A549 (cell line): ENCODE measurements at regions not wholly inside any gene's neighbourhood (a gene's known extent, or its start where the extent isn't known, plus 50 kb on each side); places are given as distances from the start of the nearest gene placed in this dataset.
A peak's percentile ranks its signal among the peaks of the same experiment; 100 is the strongest.

Experiments used
- ATAC-seq, 2 experiments: fragments of 200-7000 bp in 1 of 2; fragments of >200 bp in 1 of 2; cut with Nextera tagmentation in 1 of 2; cut with Tn5 transposase in 1 of 2; 3 replicates each; pipeline versions ENCODE4 v1.8.0 to v1.9.1; 2018 to 2020; ENCODE audit warnings: mild to moderate bottlenecking in 1 of 2, moderate library complexity in 1 of 2
- CTCF ChIA-PET: fragments of 300-600 bp; sonication (Branson Sonifier 250); formaldehyde crosslinking; extraction: SDS; loops from one replicate; lab custom pipeline; 2021; ENCODE audit warnings: antibody characterized with exemption, inconsistent platforms; lab: Yijun Ruan, JAX
- POLR2A ChIA-PET: fragments of 350-600 bp; formaldehyde crosslinking; extraction: SDS; loops from one replicate; lab custom pipeline; 2021; ENCODE audit warnings: antibody characterized with exemption, inconsistent platforms; lab: Yijun Ruan, JAX
- DNase-seq, 2 experiments: peaks; one replicate each; pipeline versions ENCODE4 v3.0.0 to v3.0.0-alpha.2; 2011 to 2016; ENCODE audit warnings: low read depth in 1 of 2, low spot score in 1 of 2
- FAIRE-seq: peaks from 2 replicates; lab custom pipeline; 2011; peaks lifted over from hg19 to GRCh38; lab: Jason Lieb, UNC
- H3K27ac ChIP-seq, 2 experiments: fragments of >200 bp; sonication (Bioruptor Twin); formaldehyde crosslinking; 3 replicates each; pipeline ENCODE4 v1.5.1; 2016 to 2017
- H3K4me1 ChIP-seq: fragments of >200 bp; sonication (Bioruptor Twin); formaldehyde crosslinking; 3 replicates; pipeline ENCODE4 v1.6.1; 2016
- H3K4me2 ChIP-seq: fragments of >200 bp; sonication (Bioruptor Twin); formaldehyde crosslinking; 3 replicates; pipeline ENCODE4 v1.6.1; 2016
- H3K4me3 ChIP-seq: fragments of >200 bp; sonication (Bioruptor Twin); formaldehyde crosslinking; 3 replicates; pipeline ENCODE4 v1.5.1; 2016
- H3K9me3 ChIP-seq: fragments of >200 bp; sonication (Bioruptor Twin); formaldehyde crosslinking; 3 replicates; pipeline ENCODE4 v1.6.1; 2016
- ATOH8 ChIP-seq: fragments of 250-450 bp; sonication (Bioruptor Pico); IDR thresholded peaks from 2 replicates; pipeline ENCODE4 v1.5.0; 2020; ENCODE audit warnings: low read depth, mild to moderate bottlenecking, moderate library complexity
- CBX8 ChIP-seq: fragments of 200-600 bp; sonication (generic); IDR thresholded peaks from 2 replicates; pipeline ENCODE4 v1.6.1; 2016
- CHD2 ChIP-seq: fragments of 150-350 bp; IDR thresholded peaks from 2 replicates; pipeline ENCODE4 v1.6.1; 2014; ENCODE audit warnings: low read length; ENCODE audit not compliant: partially characterized antibody
- CHD4 ChIP-seq: fragments of 200-600 bp; sonication (generic); IDR thresholded peaks from 2 replicates; pipeline ENCODE4 v1.6.1; 2016; ENCODE audit warnings: antibody characterized with exemption, mild to moderate bottlenecking, borderline replicate concordance
- CTCF ChIP-seq: fragments of >200 bp; sonication (Bioruptor Twin); formaldehyde crosslinking; IDR thresholded peaks from 3 replicates; pipeline ENCODE4 v1.5.1; 2016
- EHMT2 ChIP-seq: fragments of 200-600 bp; sonication (generic); IDR thresholded peaks from 2 replicates; pipeline ENCODE4 v1.6.1; 2016; ENCODE audit warnings: antibody characterized with exemption, low read depth, mild to moderate bottlenecking, moderate library complexity
- EP300 ChIP-seq, 2 experiments: fragments of >200 bp; sonication (Bioruptor Twin); formaldehyde crosslinking; IDR thresholded peaks; 2 replicates in 1 of 2; 3 replicates in 1 of 2; pipeline ENCODE4 v1.6.1; 2016 to 2017
- FOSL2 ChIP-seq, 2 experiments: fragments of 450-650 bp in 1 of 2; fragments of >200 bp in 1 of 2; sonication (Bioruptor Twin) in 1 of 2; formaldehyde crosslinking; IDR thresholded peaks; 2 replicates each; pipeline versions ENCODE4 v1.5.0 to v1.6.1; 2016 to 2020; ENCODE audit warnings: mild to moderate bottlenecking in 1 of 2, moderate library complexity in 1 of 2
- GATA3 ChIP-seq: IDR thresholded peaks from 2 replicates; pipeline ENCODE4 v1.6.1; 2012; ENCODE audit warnings: borderline replicate concordance
- HOXA7 ChIP-seq: fragments of 250-450 bp; sonication (Bioruptor Pico); IDR thresholded peaks from 2 replicates; pipeline ENCODE4 v1.5.0; 2020; ENCODE audit warnings: mild to moderate bottlenecking, moderate library complexity
- JUN ChIP-seq, 2 experiments: fragments of >200 bp; sonication (Bioruptor Twin); formaldehyde crosslinking; IDR thresholded peaks; 2 replicates in 1 of 2; 3 replicates in 1 of 2; pipeline ENCODE4 v1.6.1; 2016 to 2017
- JUNB ChIP-seq: fragments of >200 bp; sonication (Bioruptor Twin); formaldehyde crosslinking; IDR thresholded peaks from 2 replicates; pipeline ENCODE4 v1.6.1; 2016
- KDM1A ChIP-seq: fragments of 200-600 bp; sonication (generic); IDR thresholded peaks from 2 replicates; pipeline ENCODE4 v1.6.1; 2016; ENCODE audit warnings: low read depth, mild to moderate bottlenecking
- KDM5A ChIP-seq: fragments of 200-600 bp; sonication (generic); IDR thresholded peaks from 2 replicates; pipeline ENCODE4 v1.6.1; 2016; ENCODE audit warnings: antibody characterized with exemption, mild to moderate bottlenecking
- MAFK ChIP-seq: fragments of 450-650 bp; IDR thresholded peaks from 2 replicates; pipeline ENCODE4 v1.6.1; 2014; ENCODE audit not compliant: partially characterized antibody
- MAX ChIP-seq: IDR thresholded peaks from 2 replicates; pipeline ENCODE4 v1.6.1; 2012
- MAZ ChIP-seq: fragments of 150-350 bp; IDR thresholded peaks from 2 replicates; pipeline ENCODE4 v1.6.1; 2014; ENCODE audit warnings: antibody characterized with exemption, low read depth, low read length, borderline replicate concordance
- POLR2AphosphoS2 ChIP-seq: conservative IDR thresholded peaks from 2 replicates; pipeline ENCODE4 v1.6.1; 2012; ENCODE audit warnings: low read length, improper control_type of control experiment, inconsistent platforms
- RCOR1 ChIP-seq: fragments of 150-350 bp; IDR thresholded peaks from 2 replicates; pipeline ENCODE4 v1.6.1; 2014; ENCODE audit warnings: antibody characterized with exemption, low read length, low read depth
- SREBF2 ChIP-seq: fragments of 450-650 bp; IDR thresholded peaks from 2 replicates; pipeline ENCODE4 v1.6.1; 2014; ENCODE audit warnings: mild to moderate bottlenecking, moderate library complexity
- USF2 ChIP-seq: fragments of 450-650 bp; IDR thresholded peaks from 2 replicates; pipeline ENCODE4 v1.6.1; 2014; ENCODE audit warnings: antibody characterized with exemption
- ZNF302 ChIP-seq: fragments of 250-450 bp; sonication (Bioruptor Pico); IDR thresholded peaks from 2 replicates; pipeline ENCODE4 v1.9.0; 2021; ENCODE audit warnings: inconsistent platforms, mild to moderate bottlenecking, moderate library complexity
- WGBS: methylation state at CpG from one replicate; pipeline ENCODE4 v1.1.6; 2017; ENCODE audit errors: missing lambda C conversion rate; 5-methylcytosine and 5-hydroxymethylcytosine counted together

GRCh38 chr4:57410331-57411052, 300.3 kb upstream of the IGFBP7 start:
- POLR2A ChIA-PET: no interaction called here
- FAIRE-seq: no peak
- no peak for ATAC-seq
- no peaks in the 10 kb centered on the region for H3K9me3 ChIP-seq
- no peak overlapping the region for H3K4me2 ChIP-seq
- TF ChIP-seq JUN (IDR thresholded peaks at IDR 0.05): no peak
- no peak for TF ChIP-seq RCOR1
- TF ChIP-seq EHMT2: no peak
- no peak for TF ChIP-seq EP300 (IDR thresholded peaks at IDR 0.05)
- TF ChIP-seq MAFK: no peak
- no peak for TF ChIP-seq CTCF
- no peak for TF ChIP-seq CHD2
- no peak for TF ChIP-seq POLR2AphosphoS2
- TF ChIP-seq CBX8: no peak
- no peak for TF ChIP-seq HOXA7 (CRISPR knock-in tag)
- TF ChIP-seq ZNF302 (CRISPR knock-in tag): no peak
- no peak for TF ChIP-seq JUNB
- TF ChIP-seq KDM5A: no peak
- no peak for TF ChIP-seq KDM1A
- TF ChIP-seq CHD4: no peak
- TF ChIP-seq SREBF2: no peak
- TF ChIP-seq MAZ: no peak
- TF ChIP-seq USF2: no peak
- no peak for TF ChIP-seq FOSL2 (IDR thresholded peaks at IDR 0.05)
- TF ChIP-seq FOSL2 (CRISPR knock-in tag; IDR thresholded peaks at IDR 0.05): no peak
- no peak for TF ChIP-seq MAX
- no peak overlapping the region for H3K27ac ChIP-seq
- DNase-seq: no peak
- 13% methylated on average over 5 of the region's 5 CpGs for WGBS
- no peaks in the 10 kb centered on the region for H3K4me1 ChIP-seq
- CTCF ChIA-PET: interaction anchor here (1.3 to 2.0 kb wide), 3 partner anchors 16 to 246 kb away, joined by 3 to 5 read pairs (median 4); no protein-coding TSS in a partner anchor
- H3K4me3 ChIP-seq: no peak overlapping the region

- no peaks in the 10 kb centered on the region for H3K9me3 ChIP-seq
- no peak for TF ChIP-seq GATA3
- no peak for TF ChIP-seq ATOH8
- POLR2A ChIA-PET: no interaction called here
- WGBS: 14% methylated on average over 2 of the region's 2 CpGs
- H3K4me3 ChIP-seq: no peak overlapping the region
- no peak for FAIRE-seq
- CTCF ChIA-PET: interaction anchor here (1.1 kb wide), 1 partner anchor 241 kb away, joined by 3 read pairs; no protein-coding TSS in a partner anchor
- H3K4me2 ChIP-seq: no peak overlapping the region
- no peak overlapping the region for H3K27ac ChIP-seq
- ATAC-seq: peak; percentile 43 to 82; a peak in 5 of 6 replicates
- H3K4me1 ChIP-seq: no peaks in the 10 kb centered on the region
- peak in 1 of 2 experiments; percentile 13 for DNase-seq
Measured at GRCh38 chr4:57405359-57405758, 295.2 kb upstream of the IGFBP7 start.
